Endothelial cell of umbilical vein (primary cell): ENCODE measurements at regions not wholly inside any gene's neighbourhood (a gene's known extent, or its start where the extent isn't known, plus 50 kb on each side); places are given as distances from the start of the nearest gene placed in this dataset.

Source experiments
- BruUV-seq: library from RNA; stranded (reverse); fragments of 400-500 nt; replicated peaks from 2 replicates; lab custom pipeline; 2021; lab: Mats Ljungman, UMichigan
- CTCF ChIA-PET: fragments of 300-600, 350-600 bp; sonication (Branson Sonifier 250); formaldehyde crosslinking; loops from one replicate; lab custom pipeline; 2021; ENCODE audit warnings: antibody characterized with exemption, inconsistent platforms; lab: Charles Lee
- POLR2A ChIA-PET: fragments of 300-600, 350-600 bp; sonication (Branson Sonifier 250); formaldehyde crosslinking; loops from one replicate; lab custom pipeline; 2021; ENCODE audit warnings: antibody characterized with exemption, inconsistent platforms; lab: Charles Lee
- DNase-seq: peaks from one replicate; pipeline ENCODE4 v3.0.0-alpha.2; 2011; ENCODE audit warnings: low read depth, low spot score
- FAIRE-seq: peaks from 2 replicates; lab custom pipeline; 2011; peaks lifted over from hg19 to GRCh38; lab: Jason Lieb, UNC
- H2AFZ ChIP-seq: 2 replicates; pipeline ENCODE4 v1.6.0; 2012; ENCODE audit warnings: low read depth, low read length, control low read depth, inconsistent platforms
- H3K27ac ChIP-seq: 2 replicates; pipeline ENCODE4 v1.5.1; 2011; ENCODE audit warnings: low read depth, mild to moderate bottlenecking, control low read depth, low read length, moderate library complexity; ENCODE audit not compliant: insufficient read depth
- H3K27me3 ChIP-seq, 2 experiments: 2 replicates each; pipeline versions ENCODE4 v1.6.0 to v1.6.1; 2011; ENCODE audit warnings: low read length in 2 of 2, mixed read lengths in 1 of 2; ENCODE audit not compliant: control insufficient read depth in 2 of 2, insufficient read depth in 2 of 2
- H3K36me3 ChIP-seq, 2 experiments: 2 replicates in 1 of 2; 3 replicates in 1 of 2; pipeline ENCODE4 v1.5.1; 2011; ENCODE audit warnings: low read length in 2 of 2, mild to moderate bottlenecking in 1 of 2, moderate library complexity in 1 of 2; ENCODE audit not compliant: control insufficient read depth in 2 of 2, insufficient read depth in 2 of 2; ENCODE audit errors: extremely low read depth in 1 of 2
- H3K4me1 ChIP-seq: 3 replicates; pipeline ENCODE4 v1.5.1; 2011; ENCODE audit warnings: mild to moderate bottlenecking, low read length; ENCODE audit not compliant: control insufficient read depth, insufficient read depth; ENCODE audit errors: extremely low read depth
- H3K4me2 ChIP-seq: 2 replicates; pipeline ENCODE4 v1.6.1; 2011; ENCODE audit warnings: low read length, control low read depth, mixed read lengths; ENCODE audit not compliant: insufficient read depth
- H3K4me3 ChIP-seq, 3 experiments: fragments of 200-600 bp in 1 of 3; sonication (generic), shearing (Covaris generic) in 1 of 3; replicated peaks in 1 of 3; 2 replicates each; pipeline ENCODE4 v1.5.1; 2011 to 2016; ENCODE audit warnings: control low read depth in 3 of 3, low read length in 3 of 3, mild to moderate bottlenecking in 2 of 3, inconsistent platforms in 1 of 3, low read depth in 1 of 3, moderate library complexity in 1 of 3; ENCODE audit not compliant: insufficient read depth in 1 of 3
- H3K79me2 ChIP-seq: 2 replicates; pipeline ENCODE4 v1.6.0; 2012; ENCODE audit warnings: low read length, inconsistent platforms; ENCODE audit not compliant: control insufficient read depth, insufficient read depth
- H3K9ac ChIP-seq: replicated peaks from 2 replicates; pipeline ENCODE3; 2011; ENCODE audit warnings: low read length, control low read depth; ENCODE audit not compliant: insufficient read depth; ENCODE audit errors: extremely low read depth
- H3K9me1 ChIP-seq: replicated peaks from 3 replicates; pipeline ENCODE4 v1.6.0; 2011; ENCODE audit warnings: mild to moderate bottlenecking, low read length; ENCODE audit not compliant: control insufficient read depth, insufficient read depth; ENCODE audit errors: extremely low read depth
- H3K9me3 ChIP-seq: replicated peaks from 2 replicates; pipeline ENCODE4 v1.5.1; 2012; ENCODE audit warnings: low read length, inconsistent platforms; ENCODE audit not compliant: control insufficient read depth, insufficient read depth
- H4K20me1 ChIP-seq: replicated peaks from 2 replicates; pipeline ENCODE3; 2011; ENCODE audit warnings: mild to moderate bottlenecking, low read length; ENCODE audit not compliant: control insufficient read depth, insufficient read depth; ENCODE audit errors: extremely low read depth
- CTCF ChIP-seq, 2 donors: IDR thresholded peaks; 1 replicate in 1 of 2; 2 replicates in 1 of 2; pipeline ENCODE4 v1.5.1; 2011; ENCODE audit warnings: low read length in 2 of 2, mild to moderate bottlenecking in 2 of 2, moderate library complexity in 2 of 2, control low read depth in 1 of 2, inconsistent platforms in 1 of 2, low read depth in 1 of 2; ENCODE audit not compliant: insufficient read depth in 1 of 2; ENCODE audit errors: extremely low read depth in 1 of 2
- EZH2 ChIP-seq: IDR thresholded peaks from 2 replicates; pipeline ENCODE4 v1.6.1; 2012; ENCODE audit warnings: borderline replicate concordance, low read depth, mild to moderate bottlenecking, moderate library complexity, low read length, inconsistent platforms; ENCODE audit not compliant: severe bottlenecking
- FOS ChIP-seq: IDR thresholded peaks from 2 replicates; pipeline ENCODE4 v1.6.1; 2011; ENCODE audit warnings: mild to moderate bottlenecking, low read length, moderate library complexity, borderline replicate concordance; ENCODE audit not compliant: insufficient read depth
- GATA2 ChIP-seq: IDR thresholded peaks from 2 replicates; pipeline ENCODE4 v1.7.0; 2011; ENCODE audit warnings: low read depth, mild to moderate bottlenecking, moderate library complexity, mixed read lengths, low read length; ENCODE audit not compliant: insufficient read length, insufficient read depth
- JUN ChIP-seq: IDR thresholded peaks from 2 replicates; pipeline ENCODE4 v1.6.1; 2011; ENCODE audit warnings: borderline replicate concordance, low read depth; ENCODE audit not compliant: insufficient read length, insufficient read depth
- MAX ChIP-seq: IDR thresholded peaks from 2 replicates; pipeline ENCODE4 v1.6.1; 2011; ENCODE audit not compliant: insufficient read depth, insufficient read length
- MYC ChIP-seq: IDR thresholded peaks from one replicate; pipeline ENCODE4 v1.6.1; 2011; ENCODE audit warnings: mild to moderate bottlenecking, low read depth, low read length
- POLR2A ChIP-seq: IDR thresholded peaks from 2 replicates; pipeline ENCODE4 v1.6.1; 2012; ENCODE audit warnings: low read depth, mild to moderate bottlenecking, control low read depth, low read length
- POLR2AphosphoS5 ChIP-seq: IDR thresholded peaks from 2 replicates; pipeline ENCODE4 v1.6.1; 2012; ENCODE audit warnings: low read depth, mild to moderate bottlenecking, control low read depth, low read length, moderate library complexity; ENCODE audit not compliant: insufficient read depth
- dilution Hi-C: fragments of 300-500 bp; cut with MboI; formaldehyde crosslinking; loops from one replicate; pipeline ENCODE4 v1.15.0; 2019; ENCODE audit warnings: low sequenced_read_pairs; ENCODE audit not compliant: extremely low pct_ligation_motif_present
- intact Hi-C: fragments of 100-400 bp; cut with micrococcal nuclease; formaldehyde crosslinking; loops from one replicate; pipeline ENCODE4 v1.10.0; 2022

- dilution Hi-C loops (no loop called here), intact Hi-C loops (no loop called here)
- POLR2A ChIA-PET = no interaction called here
These were observed 87.2 kb upstream of the NEURL1B start for GRCh38 chr5:172553903-172554302.

More at GRCh38 chr5:172553903-172554302, 87.2 kb upstream of the NEURL1B start:
- Histone ChIP-seq H3K9me1 (no peaks in the 10 kb centered on the region), H4K20me1 (no peaks in the 10 kb centered on the region), H3K9ac (no peak overlapping the region), H3K27me3 (peaks cover 1 to 5% of the 10 kb centered on the region in 2 experiments), H3K9me3 (no peaks in the 10 kb centered on the region), H3K36me3 (no peaks in the 10 kb centered on the region), H3K79me2 (no peaks in the 10 kb centered on the region), H3K4me3 (no peak overlapping the region), H3K4me1 (no peaks in the 10 kb centered on the region), H2AFZ (no peak overlapping the region), H3K4me2 (no peak overlapping the region), H3K27ac (no peak overlapping the region)
- no TSS peak for BruUV-seq
- TF ChIP-seq MAX (no peak), POLR2A (no peak), POLR2AphosphoS5 (no peak), CTCF (IDR thresholded peaks at IDR 0.05; ENCODE audit: extremely low read depth in 1 of 2, insufficient read depth in 1 of 2, low read depth in 1 of 2, low read length in 2 of 2) (no peak), FOS (no peak), JUN (no peak), EZH2 (no peak), MYC (no peak), GATA2 (no peak)
- FAIRE-seq (no peak), DNase-seq (no peak)
- CTCF ChIA-PET = no interaction called here
